ENCODE measurements at regions not wholly inside any gene's neighbourhood (a gene's known extent, or its start where the extent isn't known, plus 50 kb on each side); places are given as distances from the start of the nearest gene placed in this dataset.

DNA sequence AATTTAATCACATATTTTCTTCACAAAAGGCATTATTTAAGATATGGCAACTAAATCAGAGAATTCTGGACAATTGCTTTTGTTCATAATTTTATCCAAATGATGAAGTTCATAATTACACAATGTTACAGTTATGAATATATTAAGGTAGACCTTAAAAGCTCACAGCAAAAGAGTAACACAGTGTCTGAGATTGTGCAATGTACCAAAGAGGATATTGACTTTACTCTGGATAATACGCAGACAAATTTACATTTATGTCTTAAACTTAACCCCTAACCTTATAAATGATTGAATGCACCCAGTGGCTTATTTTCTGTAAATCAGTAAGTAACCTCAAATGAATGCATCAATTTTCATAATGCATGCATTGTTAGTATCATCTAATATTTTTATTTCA is 216.2 kb upstream of the SAMSN1 start:
- Mint-ChIP-seq H3K4me1 (no peaks in the 10 kb centered on the region), H3K4me3 (no peak overlapping the region), H3K36me3 (ENCODE audit: low read depth) (no peaks in the 10 kb centered on the region), H3K27me3 (no peaks in the 10 kb centered on the region), H3K9me3 (no peaks in the 10 kb centered on the region), H3K27ac (no peak overlapping the region)
- ATAC-seq (replicated peaks) = no peak

DNA sequence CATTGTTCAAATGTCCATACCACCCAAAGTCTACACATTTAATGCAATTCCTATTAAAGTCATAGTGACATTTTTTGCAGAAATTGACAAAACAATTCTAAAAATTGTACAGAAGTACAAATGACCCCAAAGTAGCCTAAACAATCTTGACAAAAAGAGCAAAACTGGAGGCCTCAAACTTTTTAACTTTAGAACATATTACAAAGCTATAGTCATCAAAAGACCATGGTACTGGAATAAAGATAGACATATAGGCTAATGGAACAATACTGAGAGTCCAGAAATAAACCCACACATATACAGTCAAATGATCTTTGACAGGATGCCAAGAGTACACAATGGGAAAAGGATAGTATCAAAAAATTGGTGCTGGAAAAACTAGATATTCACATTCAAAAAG is 213.2 kb upstream of the SAMSN1 start:
- Mint-ChIP-seq H3K27ac (no peak overlapping the region), H3K4me1 (no peaks in the 10 kb centered on the region), H3K4me3 (no peak overlapping the region), H3K9me3 (no peaks in the 10 kb centered on the region), H3K36me3 (ENCODE audit: low read depth) (no peaks in the 10 kb centered on the region), H3K27me3 (no peaks in the 10 kb centered on the region)
- no peak for ATAC-seq (replicated peaks)

DNA sequence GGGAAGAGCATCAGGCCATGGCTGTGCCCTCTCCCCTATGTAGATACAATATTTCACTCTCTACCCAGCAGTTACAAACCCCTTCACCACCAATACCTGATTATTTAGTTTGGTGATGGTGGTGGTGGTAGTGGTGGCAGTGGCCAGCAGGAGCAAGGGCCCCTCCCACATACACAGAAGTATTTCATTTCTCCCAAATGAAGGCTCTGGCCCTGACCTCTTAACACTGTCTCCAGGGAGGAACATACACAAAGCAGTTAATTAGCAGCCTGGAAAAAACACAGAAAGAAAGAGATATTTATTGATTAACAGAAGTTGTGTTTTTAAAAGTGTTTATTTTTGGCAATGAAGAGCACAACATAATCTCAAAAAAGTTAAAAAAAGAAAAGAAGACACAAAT is 212.7 kb upstream of the SAMSN1 start:
- ATAC-seq (replicated peaks) = no peak
- H3K9me3 Mint-ChIP-seq = no peaks in the 10 kb centered on the region
- H3K4me1 Mint-ChIP-seq = no peaks in the 10 kb centered on the region
- no peak overlapping the region for H3K4me3 Mint-ChIP-seq
- no peaks in the 10 kb centered on the region for H3K36me3 Mint-ChIP-seq (ENCODE audit: low read depth)
- no peaks in the 10 kb centered on the region for H3K27me3 Mint-ChIP-seq
- no peak overlapping the region for H3K27ac Mint-ChIP-seq

DNA sequence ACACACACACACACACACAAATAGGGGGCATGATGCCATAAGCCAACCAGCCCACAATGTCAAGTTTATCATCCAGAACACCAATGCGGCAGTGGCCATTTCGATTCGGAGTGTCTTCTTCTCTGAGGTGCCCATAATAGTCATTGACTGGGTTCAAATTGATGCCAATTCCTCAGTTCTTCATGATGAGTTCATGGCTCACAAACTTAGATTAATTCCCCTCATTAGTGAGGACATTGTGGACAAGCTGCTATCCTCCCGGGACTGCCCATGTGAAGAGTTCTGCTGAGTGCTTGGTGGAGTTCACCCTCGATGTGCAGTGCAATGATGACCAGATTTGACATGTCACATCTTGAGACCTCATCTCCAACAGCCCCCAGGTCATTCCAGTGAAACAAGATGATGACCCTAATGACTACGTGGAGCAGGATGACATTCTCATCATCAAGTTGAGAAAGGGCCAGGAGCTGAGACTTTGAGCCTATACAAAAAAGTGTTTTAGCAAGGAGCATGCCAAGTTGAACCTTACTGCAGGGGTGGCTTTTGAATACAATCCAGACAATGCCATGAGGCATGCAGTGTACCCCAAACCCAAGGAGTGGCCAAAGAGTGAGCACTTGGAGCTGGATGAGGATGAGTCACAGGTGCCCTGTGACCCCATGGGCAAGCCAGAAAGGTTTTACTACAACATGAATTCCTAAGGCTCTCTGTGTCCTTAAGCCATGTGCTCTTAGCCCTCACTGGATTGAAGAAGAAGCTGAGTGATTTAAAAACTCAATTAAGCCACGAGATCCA is 211.6 kb upstream of the SAMSN1 start:
- no peaks in the 10 kb centered on the region for H3K36me3 Mint-ChIP-seq (ENCODE audit: low read depth)
- H3K27me3 Mint-ChIP-seq = no peaks in the 10 kb centered on the region
- no peaks in the 10 kb centered on the region for H3K4me1 Mint-ChIP-seq
- no peak for ATAC-seq (replicated peaks)
- no peak overlapping the region for H3K4me3 Mint-ChIP-seq
- no peaks in the 10 kb centered on the region for H3K9me3 Mint-ChIP-seq
- H3K27ac Mint-ChIP-seq = no peak overlapping the region

DNA sequence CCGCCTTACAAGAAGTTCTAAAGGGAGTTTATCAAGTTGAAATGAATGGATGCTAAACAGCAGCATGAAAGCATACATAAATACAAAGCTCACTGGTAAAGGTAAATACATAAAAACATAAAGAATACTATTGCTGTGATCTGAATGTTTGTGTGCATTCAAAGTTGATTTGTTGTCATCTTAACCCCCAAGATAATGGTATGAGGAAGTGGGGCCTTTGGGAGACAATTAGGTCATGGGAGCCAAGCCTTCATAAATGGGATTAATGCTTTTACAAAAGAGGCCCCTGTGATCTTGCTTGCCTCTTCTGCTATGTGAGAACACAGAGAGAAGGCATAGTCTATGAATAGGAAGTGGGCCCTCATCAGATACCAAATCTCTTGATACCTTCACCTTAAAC is 209.0 kb upstream of the SAMSN1 start:
- Mint-ChIP-seq H3K27me3 (no peaks in the 10 kb centered on the region), H3K4me1 (no peaks in the 10 kb centered on the region), H3K36me3 (ENCODE audit: low read depth) (no peaks in the 10 kb centered on the region), H3K4me3 (no peak overlapping the region), H3K9me3 (no peaks in the 10 kb centered on the region), H3K27ac (no peak overlapping the region)
- no peak for ATAC-seq (replicated peaks)

DNA sequence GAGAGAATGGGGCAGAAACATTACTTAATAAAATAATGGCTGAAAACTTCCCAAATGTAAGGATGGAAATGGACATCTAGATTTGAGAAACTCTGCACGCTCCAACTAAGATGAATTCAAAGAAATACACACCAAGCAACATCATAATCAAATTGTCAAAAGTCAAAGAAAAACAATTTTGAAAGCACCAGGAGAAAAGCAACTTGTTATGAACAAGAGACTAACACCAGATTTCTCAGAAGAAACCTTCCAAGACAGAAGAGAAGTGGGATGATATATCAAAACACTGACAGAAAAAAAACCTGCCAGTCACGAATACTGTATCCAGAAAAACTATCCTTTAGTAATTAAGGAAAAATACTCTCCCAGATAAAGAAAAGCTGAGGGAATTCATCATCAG is 208.6 kb upstream of the SAMSN1 start:
- no peak for ATAC-seq (replicated peaks)
- Mint-ChIP-seq H3K4me1 (no peaks in the 10 kb centered on the region), H3K4me3 (no peak overlapping the region), H3K27me3 (no peaks in the 10 kb centered on the region), H3K9me3 (no peaks in the 10 kb centered on the region), H3K36me3 (ENCODE audit: low read depth) (no peaks in the 10 kb centered on the region), H3K27ac (no peak overlapping the region)

DNA sequence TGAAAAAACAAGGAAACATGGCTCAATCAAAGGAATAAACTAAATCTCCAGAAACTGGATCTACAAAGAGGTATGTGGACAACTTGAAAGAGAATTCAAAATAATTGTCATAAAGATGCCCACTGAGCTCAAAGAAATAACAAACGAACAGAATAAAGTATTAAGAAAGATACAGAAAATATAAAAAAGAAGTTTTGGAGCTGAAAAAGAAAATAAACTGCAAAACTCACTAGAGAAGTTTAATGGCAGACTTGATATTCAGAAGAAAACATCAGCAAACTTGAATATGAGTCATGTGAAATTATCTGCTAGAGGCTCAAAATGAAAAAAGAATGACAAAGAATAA is 208.1 kb upstream of the SAMSN1 start:
- H3K36me3 Mint-ChIP-seq (ENCODE audit: low read depth) = no peaks in the 10 kb centered on the region
- no peak overlapping the region for H3K27ac Mint-ChIP-seq
- H3K27me3 Mint-ChIP-seq = no peaks in the 10 kb centered on the region
- H3K4me3 Mint-ChIP-seq = no peak overlapping the region
- no peak for ATAC-seq (replicated peaks)
- H3K9me3 Mint-ChIP-seq = no peaks in the 10 kb centered on the region
- no peaks in the 10 kb centered on the region for H3K4me1 Mint-ChIP-seq

DNA sequence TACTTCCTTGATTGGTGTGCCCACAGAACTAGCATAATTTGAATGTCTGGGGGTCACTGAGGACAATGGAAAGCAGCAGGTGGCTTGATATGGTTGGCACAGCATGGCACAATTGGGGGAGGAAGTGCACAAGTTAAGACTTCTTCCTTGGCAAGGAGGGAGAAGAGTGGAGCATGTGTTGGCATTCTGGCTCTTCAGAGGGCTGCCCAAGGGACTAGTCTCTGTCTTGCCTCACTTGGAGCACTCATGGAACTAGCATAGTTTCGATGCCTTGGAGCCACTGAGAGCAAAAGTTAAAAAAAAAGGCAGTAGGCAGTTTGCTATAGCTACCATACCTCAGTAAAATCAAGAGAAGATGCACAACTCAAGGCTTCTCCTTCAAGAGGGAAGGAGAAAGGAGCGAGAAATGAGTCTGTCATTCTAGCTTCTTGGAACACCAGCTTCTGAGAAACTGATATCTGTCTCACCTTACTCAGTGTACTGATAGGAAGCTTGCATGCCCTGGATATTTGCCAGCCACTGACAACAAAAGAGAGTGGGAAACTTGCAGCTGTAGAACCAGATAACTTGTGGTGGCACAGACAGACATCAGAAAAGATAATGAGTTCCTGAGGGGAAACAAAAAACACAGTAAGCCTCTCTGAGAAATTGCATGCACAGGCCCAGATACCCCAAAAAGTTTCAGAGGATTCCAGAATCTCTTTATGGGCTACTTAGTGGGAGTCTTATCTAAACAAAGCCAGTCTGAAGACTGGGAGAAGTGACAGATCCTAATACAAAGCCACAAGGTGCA is 207.5 kb upstream of the SAMSN1 start:
- Mint-ChIP-seq H3K27me3 (peaks cover 3% of the 10 kb centered on the region), H3K27ac (no peak overlapping the region), H3K36me3 (ENCODE audit: low read depth) (no peaks in the 10 kb centered on the region), H3K4me1 (no peaks in the 10 kb centered on the region), H3K9me3 (no peaks in the 10 kb centered on the region), H3K4me3 (no peak overlapping the region)
- no peak for ATAC-seq (replicated peaks)

DNA sequence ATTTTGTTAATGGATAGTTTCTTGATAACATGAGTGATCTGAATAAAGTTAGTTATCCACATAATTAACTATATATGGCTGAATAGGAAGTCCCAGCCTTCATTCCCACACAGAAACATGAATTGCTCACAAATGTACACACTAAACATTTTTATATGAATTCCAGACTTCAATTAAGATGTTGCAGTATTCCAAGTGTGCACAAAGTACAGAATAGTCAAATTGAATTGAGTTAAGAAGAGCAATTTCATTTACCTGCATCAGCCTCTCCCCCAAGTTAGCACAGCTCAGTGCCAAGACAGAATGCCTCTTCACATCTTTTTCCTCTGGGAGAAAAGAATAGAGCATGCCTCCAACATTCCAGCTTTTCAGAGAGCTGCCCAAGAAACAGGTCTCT is 207.0 kb upstream of the SAMSN1 start:
- ATAC-seq (replicated peaks) = no peak
- Mint-ChIP-seq H3K4me3 (no peak overlapping the region), H3K4me1 (no peaks in the 10 kb centered on the region), H3K27ac (no peak overlapping the region), H3K27me3 (peaks cover 6% of the 10 kb centered on the region), H3K9me3 (no peaks in the 10 kb centered on the region), H3K36me3 (ENCODE audit: low read depth) (no peaks in the 10 kb centered on the region)

DNA sequence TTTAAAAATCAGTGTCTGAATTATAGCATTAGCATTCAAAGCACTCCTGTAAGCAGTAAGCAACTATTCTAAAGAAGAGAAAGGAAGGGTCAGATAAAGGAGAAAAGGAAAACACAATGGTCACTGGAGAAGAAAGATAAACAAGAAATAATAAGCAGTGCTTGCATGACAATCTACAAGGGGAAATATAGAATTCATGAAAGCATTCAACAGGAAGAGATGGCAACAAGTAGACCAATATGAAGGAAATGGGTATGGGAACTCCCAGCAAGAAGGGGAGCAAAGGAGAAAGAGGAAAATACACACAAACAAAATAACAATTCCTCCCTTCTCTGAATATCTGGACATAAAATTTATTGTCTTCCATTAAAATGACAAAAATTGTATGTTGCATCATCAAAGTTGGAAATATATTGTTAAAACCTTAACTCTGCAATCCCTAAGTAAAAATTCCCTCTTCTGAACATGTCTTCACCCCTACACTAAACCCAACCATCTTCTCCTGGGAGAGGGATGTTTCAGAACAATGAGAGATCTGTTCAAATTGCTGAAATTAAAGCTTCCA is 206.3 kb upstream of the SAMSN1 start:
- Mint-ChIP-seq H3K36me3 (ENCODE audit: low read depth) (no peaks in the 10 kb centered on the region), H3K9me3 (no peaks in the 10 kb centered on the region), H3K4me3 (no peak overlapping the region), H3K4me1 (no peaks in the 10 kb centered on the region), H3K27me3 (peaks cover 6% of the 10 kb centered on the region), H3K27ac (no peak overlapping the region)
- ATAC-seq (replicated peaks) = no peak

DNA sequence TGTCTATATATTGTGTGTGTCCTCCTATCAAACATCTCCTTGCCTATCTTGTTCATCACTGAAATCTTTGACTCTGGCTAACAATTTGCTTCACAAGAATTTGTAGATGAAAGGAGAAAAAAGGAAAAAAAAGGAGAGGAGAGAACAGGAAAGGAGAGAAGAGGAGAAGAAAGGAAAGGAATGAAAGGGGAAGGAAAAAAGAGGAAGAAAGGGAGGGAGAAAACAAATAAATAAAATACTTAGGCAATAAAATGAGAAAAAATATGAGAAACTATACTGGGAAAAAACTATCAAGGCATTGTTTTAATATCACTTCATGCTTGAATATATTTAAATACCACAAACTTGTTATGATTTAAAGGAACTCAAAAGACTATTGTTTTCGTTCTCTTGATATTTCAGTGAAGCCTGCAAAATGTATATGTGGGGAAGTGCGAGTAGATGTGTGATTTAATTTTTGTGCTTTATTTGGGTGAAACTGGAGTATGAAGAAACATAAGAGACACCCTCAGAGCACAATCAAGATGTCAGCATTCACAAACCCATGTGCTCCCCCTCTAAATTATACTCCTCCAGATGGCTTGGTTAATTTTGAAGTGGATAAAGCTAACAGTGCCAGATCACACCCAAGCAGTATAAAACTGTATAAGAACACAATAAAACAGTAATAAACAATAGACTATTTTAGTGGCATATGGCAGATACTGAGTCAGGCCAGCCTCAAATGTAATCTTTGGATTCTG is 205.7 kb upstream of the SAMSN1 start:
- Mint-ChIP-seq H3K36me3 (ENCODE audit: low read depth) (no peaks in the 10 kb centered on the region), H3K9me3 (no peaks in the 10 kb centered on the region)

DNA sequence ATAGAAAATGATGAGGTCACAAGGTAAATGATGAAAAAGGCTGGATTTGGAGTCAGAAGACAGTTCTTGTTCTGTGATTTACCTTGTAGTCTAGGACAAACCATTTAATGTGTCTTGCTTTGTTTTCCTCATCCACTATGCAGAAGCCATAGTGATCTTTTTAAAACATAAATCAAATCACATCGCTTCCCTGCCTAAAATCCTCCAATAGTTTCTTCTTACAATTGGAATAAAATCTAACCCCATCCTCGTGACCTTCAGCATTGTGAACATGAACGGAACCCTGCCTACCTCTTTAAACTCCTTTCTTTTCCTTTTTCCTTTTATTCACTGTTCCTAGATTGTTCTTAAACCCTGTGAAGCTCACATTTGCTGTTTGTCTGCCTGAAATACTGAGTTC is 204.9 kb upstream of the SAMSN1 start:
- Mint-ChIP-seq H3K27ac (no peak overlapping the region), H3K27me3 (peaks cover 6% of the 10 kb centered on the region), H3K4me3 (no peak overlapping the region), H3K36me3 (ENCODE audit: low read depth) (no peaks in the 10 kb centered on the region), H3K4me1 (no peaks in the 10 kb centered on the region), H3K9me3 (no peaks in the 10 kb centered on the region)
- ATAC-seq (replicated peaks) = no peak

More for the DNA sequence above, 205.7 kb upstream of the SAMSN1 start:
- no peak overlapping the region for H3K27ac Mint-ChIP-seq
- H3K4me1 Mint-ChIP-seq = no peaks in the 10 kb centered on the region
- no peak overlapping the region for H3K4me3 Mint-ChIP-seq
- peaks cover 6% of the 10 kb centered on the region for H3K27me3 Mint-ChIP-seq
- no peak for ATAC-seq (replicated peaks)

DNA sequence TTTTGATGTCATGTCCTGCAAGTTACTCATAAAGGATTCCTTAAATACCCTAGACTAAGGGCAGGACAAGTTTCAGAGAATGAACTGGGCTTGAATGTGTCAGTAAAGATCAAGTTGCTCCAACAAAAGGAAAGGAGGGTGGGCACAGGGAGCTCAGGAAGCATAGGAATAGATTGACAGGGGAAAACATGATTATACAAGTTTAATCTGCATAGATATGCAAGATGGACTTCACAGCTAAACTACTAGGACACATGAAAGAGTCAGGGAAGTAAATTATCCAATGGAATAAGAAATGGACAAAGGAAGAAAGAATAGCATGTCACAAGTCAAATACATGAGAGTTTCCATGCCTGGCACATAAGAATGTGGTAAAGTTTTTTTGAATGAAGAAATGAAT is 203.9 kb upstream of the SAMSN1 start:
- Mint-ChIP-seq H3K27ac (no peak overlapping the region), H3K36me3 (ENCODE audit: low read depth) (no peaks in the 10 kb centered on the region)

DNA sequence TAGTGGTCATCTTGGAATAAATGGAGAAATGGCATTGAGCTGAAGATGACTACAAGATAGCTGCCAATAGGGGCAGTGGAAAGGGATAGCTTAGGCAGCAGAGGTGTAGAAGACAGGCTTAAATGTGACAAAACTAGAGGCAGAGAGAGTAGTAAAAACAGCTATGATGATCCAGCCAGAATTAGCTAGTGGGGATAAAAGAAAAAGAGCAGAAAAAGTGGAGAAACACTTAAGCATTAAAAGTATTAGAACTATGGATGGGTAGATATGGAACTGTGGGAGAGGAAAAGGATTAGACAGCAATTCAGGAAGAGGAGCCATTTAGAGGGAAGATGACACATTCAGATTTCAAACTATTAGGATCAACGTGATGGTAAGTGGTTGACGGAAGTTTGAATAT is 202.5 kb upstream of the SAMSN1 start:
- peaks cover 6% of the 10 kb centered on the region for H3K27me3 Mint-ChIP-seq
- no peak overlapping the region for H3K27ac Mint-ChIP-seq
- H3K4me1 Mint-ChIP-seq = no peaks in the 10 kb centered on the region
- H3K4me3 Mint-ChIP-seq = no peak overlapping the region
- H3K36me3 Mint-ChIP-seq (ENCODE audit: low read depth) = no peaks in the 10 kb centered on the region
- no peak for ATAC-seq (replicated peaks)
- peaks cover 3% of the 10 kb centered on the region for H3K9me3 Mint-ChIP-seq

More for the DNA sequence above, 203.9 kb upstream of the SAMSN1 start:
- Mint-ChIP-seq H3K4me1 (no peaks in the 10 kb centered on the region), H3K9me3 (no peaks in the 10 kb centered on the region), H3K4me3 (no peak overlapping the region), H3K27me3 (peaks cover 6% of the 10 kb centered on the region)
- ATAC-seq (replicated peaks) = no peak
